ENCODE measurements at regions not wholly inside any gene's neighbourhood (a gene's known extent, or its start where the extent isn't known, plus 50 kb on each side); places are given as distances from the start of the nearest gene placed in this dataset.

DNA sequence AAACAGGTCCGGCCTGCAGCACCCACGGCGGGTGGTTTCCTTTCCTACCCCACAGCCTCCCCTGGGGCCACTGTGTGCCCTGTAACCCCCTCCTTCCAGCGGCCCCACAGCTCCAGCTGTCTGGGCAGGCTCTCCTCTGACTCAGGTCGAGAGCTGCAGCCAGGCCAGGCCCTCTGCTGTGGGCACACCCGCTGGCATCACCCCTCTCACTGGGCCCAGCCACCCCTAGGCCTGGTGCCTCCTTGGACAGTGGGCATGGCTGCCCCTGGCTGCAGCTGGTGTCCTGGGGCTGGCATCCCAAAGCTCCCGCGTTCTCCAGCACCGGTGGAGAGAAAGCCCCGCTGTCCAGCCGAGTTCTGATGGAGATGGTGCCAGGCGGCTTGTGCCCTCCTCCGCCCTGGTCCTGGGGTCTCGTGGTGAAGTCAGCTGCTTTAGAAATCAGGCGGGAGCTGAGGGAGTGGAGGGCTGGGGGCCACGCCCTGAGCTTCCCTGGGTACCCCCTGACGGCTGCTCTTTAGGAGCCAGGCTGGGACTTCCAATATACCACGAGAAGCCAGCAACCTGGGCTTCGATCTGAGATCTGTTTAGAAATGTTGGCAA lies 114.9 kb downstream of the KIF26A start (continued):
- TF ChIP-seq GABPA (IDR thresholded peaks at IDR 0.05; ENCODE audit: low read depth) (no peak), EP300 (IDR thresholded peaks at IDR 0.05; ENCODE audit: borderline replicate concordance in 1 of 2, low read depth in 1 of 2, low read length in 1 of 2) (no peak), NFIC (IDR thresholded peaks at IDR 0.05; ENCODE audit: borderline replicate concordance) (no peak), NRF1 (IDR thresholded peaks at IDR 0.05; ENCODE audit: low read depth, low read length) (no peak), IRF3 (IDR thresholded peaks at IDR 0.05; ENCODE audit: low read depth, low read length) (no peak), ELF1 (IDR thresholded peaks at IDR 0.05) (no peak)

- Histone ChIP-seq H3K9me3 (no peaks in the 10 kb centered on the region), H2AFZ (ENCODE audit: low read depth) (no peak overlapping the region), H3K36me3 (replicated peaks in 1 of 2; ENCODE audit: control insufficient read depth in 1 of 2, insufficient read depth in 2 of 2, low read length in 1 of 2) (no peaks in the 10 kb centered on the region), H3K9ac (no peak overlapping the region), H4K20me1 (ENCODE audit: insufficient read depth) (no peaks in the 10 kb centered on the region), H3K79me2 (ENCODE audit: insufficient read depth) (no peaks in the 10 kb centered on the region), H3K4me2 (no peak overlapping the region), H3K9me2 (no peaks in the 10 kb centered on the region), H3K4me3 (ENCODE audit: low read depth in 2 of 2, low read length in 1 of 2) (no peak overlapping the region), H3K4me1 (ENCODE audit: control insufficient read depth in 1 of 2, insufficient read depth in 2 of 2, low read depth in 1 of 2, low read length in 1 of 2) (peaks cover 0 to 2% of the 10 kb centered on the region in 2 experiments; a peak in 1 of 4 replicates), H3F3A (replicated peaks; ENCODE audit: insufficient read depth) (no peaks in the 10 kb centered on the region), H3K27ac (ENCODE audit: low read depth in 2 of 2, low read length in 1 of 2) (no peak overlapping the region), H3K27me3 (ENCODE audit: insufficient read depth) (no peaks in the 10 kb centered on the region)
- 50% methylated on average over 7 of the region's 16 CpGs for WGBS (ENCODE audit: low lambda C conversion rate)
- TF ChIP-seq CHD2 (IDR thresholded peaks at IDR 0.05; ENCODE audit: low read length, partially characterized antibody), result no peak
- no peak for TF ChIP-seq USF1 (IDR thresholded peaks at IDR 0.05; ENCODE audit: borderline replicate concordance, low read depth)
- no peak for TF ChIP-seq TCF12 (IDR thresholded peaks at IDR 0.05)
- TF ChIP-seq GATA2 (CRISPR knock-in tag; IDR thresholded peaks at IDR 0.05), result no peak
- TF ChIP-seq PBX3 (IDR thresholded peaks at IDR 0.05), result no peak
- TF ChIP-seq JUND (IDR thresholded peaks at IDR 0.05), result no peak
- POLR2A ChIA-PET, result no interaction called here
- CTCF ChIA-PET, result no interaction called here
- no peak for DNase-seq
Observed at GRCh38 chr14:104253901-104254353, 115.5 kb downstream of the KIF26A start.

DNA sequence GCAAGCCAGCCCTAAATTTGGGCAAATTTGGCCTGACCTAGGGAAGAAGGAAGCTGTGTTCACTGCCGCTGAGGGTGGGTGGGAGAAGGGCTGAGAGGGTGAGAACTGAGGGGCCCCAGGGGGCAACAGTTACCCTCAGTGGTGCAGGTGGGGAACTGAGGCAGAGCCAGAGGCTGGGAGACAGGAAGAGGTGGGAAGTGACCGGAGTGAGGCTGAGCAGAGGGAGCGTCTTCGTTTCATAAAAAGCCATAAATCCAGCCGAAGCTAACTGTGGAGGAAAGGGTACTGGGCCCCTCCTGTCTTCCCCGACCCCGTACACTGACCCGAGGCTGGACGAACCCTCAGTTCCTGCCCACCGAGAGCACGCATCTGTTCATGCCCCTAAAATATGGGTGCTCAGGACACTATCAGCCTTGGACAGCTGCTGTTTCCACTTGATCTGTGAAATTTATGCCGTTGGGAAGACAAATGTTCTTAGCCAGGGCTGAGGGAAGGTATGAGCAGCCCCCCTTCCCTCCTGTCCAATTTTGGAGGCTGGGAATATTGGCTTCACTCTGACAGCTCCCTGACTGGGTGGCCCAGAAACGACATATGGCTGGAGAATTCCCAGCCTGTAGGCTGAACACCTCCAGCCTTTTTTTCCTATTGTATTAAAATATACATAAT lies 116.5 kb downstream of the KIF26A start:
- CTCF ChIA-PET, result no interaction called here
- no peaks in the 10 kb centered on the region for H3K79me2 ChIP-seq (ENCODE audit: insufficient read depth)
- POLR2A ChIA-PET, result no interaction called here

More for the DNA sequence above, 116.5 kb downstream of the KIF26A start:
- Histone ChIP-seq H3K4me2 (no peak overlapping the region), H3K36me3 (replicated peaks in 1 of 2; ENCODE audit: control insufficient read depth in 1 of 2, insufficient read depth in 2 of 2, low read length in 1 of 2) (no peaks in the 10 kb centered on the region), H3K27me3 (ENCODE audit: insufficient read depth) (no peaks in the 10 kb centered on the region), H2AFZ (ENCODE audit: low read depth) (no peak overlapping the region), H4K20me1 (ENCODE audit: insufficient read depth) (no peaks in the 10 kb centered on the region), H3F3A (replicated peaks; ENCODE audit: insufficient read depth) (no peaks in the 10 kb centered on the region), H3K9me2 (no peaks in the 10 kb centered on the region), H3K9me3 (no peaks in the 10 kb centered on the region), H3K4me1 (ENCODE audit: control insufficient read depth in 1 of 2, insufficient read depth in 2 of 2, low read depth in 1 of 2, low read length in 1 of 2) (peaks cover 0 to 2% of the 10 kb centered on the region in 2 experiments; a peak in 1 of 4 replicates), H3K9ac (no peak overlapping the region), H3K4me3 (ENCODE audit: low read depth in 2 of 2, low read length in 1 of 2) (no peak overlapping the region), H3K27ac (ENCODE audit: low read depth in 2 of 2, low read length in 1 of 2) (no peak overlapping the region)
- TF ChIP-seq TCF12 (IDR thresholded peaks at IDR 0.05) (no peak), IRF3 (IDR thresholded peaks at IDR 0.05; ENCODE audit: low read depth, low read length) (no peak), POLR2AphosphoS5 (IDR thresholded peaks at IDR 0.05; ENCODE audit: low read depth, low read length) (no peak), CTCF (IDR thresholded peaks at IDR 0.05) (no peak), NRF1 (IDR thresholded peaks at IDR 0.05; ENCODE audit: low read depth, low read length) (no peak), CHD2 (IDR thresholded peaks at IDR 0.05; ENCODE audit: low read length, partially characterized antibody) (no peak), FOSL2 (IDR thresholded peaks at IDR 0.05; ENCODE audit: borderline replicate concordance, low read depth) (no peak)
- TF ChIP-seq, protein P1, sequence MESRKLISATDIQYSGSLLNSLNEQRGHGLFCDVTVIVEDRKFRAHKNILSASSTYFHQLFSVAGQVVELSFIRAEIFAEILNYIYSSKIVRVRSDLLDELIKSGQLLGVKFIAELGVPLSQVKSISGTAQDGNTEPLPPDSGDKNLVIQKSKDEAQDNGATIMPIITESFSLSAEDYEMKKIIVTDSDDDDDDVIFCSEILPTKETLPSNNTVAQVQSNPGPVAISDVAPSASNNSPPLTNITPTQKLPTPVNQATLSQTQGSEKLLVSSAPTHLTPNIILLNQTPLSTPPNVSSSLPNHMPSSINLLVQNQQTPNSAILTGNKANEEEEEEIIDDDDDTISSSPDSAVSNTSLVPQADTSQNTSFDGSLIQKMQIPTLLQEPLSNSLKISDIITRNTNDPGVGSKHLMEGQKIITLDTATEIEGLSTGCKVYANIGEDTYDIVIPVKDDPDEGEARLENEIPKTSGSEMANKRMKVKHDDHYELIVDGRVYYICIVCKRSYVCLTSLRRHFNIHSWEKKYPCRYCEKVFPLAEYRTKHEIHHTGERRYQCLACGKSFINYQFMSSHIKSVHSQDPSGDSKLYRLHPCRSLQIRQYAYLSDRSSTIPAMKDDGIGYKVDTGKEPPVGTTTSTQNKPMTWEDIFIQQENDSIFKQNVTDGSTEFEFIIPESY (IDR thresholded peaks at IDR 0.05; ENCODE audit: borderline replicate concordance, low read depth), result no peak
- 64% methylated on average over 13 of the region's 13 CpGs for WGBS (ENCODE audit: low lambda C conversion rate)
- no peak for DNase-seq

All from SK-N-SH (cell line).